ENCODE measurements at regions not wholly inside any gene's neighbourhood (a gene's known extent, or its start where the extent isn't known, plus 50 kb on each side); places are given as distances from the start of the nearest gene placed in this dataset.

DNA sequence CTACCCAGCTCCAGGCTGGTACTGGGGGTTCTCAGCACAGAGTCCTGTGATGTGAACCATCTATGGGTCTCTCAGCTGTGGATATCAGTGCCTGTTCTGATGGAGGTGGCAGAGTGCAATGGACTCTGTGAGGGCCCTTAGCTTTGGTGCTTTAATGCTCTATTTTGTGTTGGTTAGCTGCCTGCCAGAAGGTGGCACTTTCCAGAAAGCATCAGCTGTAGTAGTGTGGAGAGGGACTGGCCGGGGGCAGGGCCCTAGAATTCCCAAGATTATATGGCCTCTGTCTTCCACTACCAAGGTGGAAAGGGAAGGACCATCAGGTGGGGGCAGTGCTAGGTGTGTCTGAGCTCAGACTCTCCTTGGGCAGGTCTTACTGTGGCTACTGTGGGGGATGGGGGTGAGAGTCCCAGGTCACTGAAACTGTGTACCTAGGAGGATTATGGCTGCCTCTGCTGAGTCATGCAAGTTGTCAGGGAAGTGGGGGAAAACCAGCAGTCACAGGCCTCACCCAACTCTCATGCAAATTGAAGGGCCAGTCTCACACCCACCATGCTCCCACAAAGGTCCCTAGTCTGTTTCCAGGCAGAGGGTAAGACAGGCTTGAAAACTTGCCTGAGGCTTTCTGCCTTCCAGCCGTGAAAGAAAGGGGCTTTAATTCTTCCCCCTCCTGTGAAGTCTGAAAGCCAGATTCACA, 878.1 kb downstream of the C12orf50 start:
- no peak for DNase-seq

DNA sequence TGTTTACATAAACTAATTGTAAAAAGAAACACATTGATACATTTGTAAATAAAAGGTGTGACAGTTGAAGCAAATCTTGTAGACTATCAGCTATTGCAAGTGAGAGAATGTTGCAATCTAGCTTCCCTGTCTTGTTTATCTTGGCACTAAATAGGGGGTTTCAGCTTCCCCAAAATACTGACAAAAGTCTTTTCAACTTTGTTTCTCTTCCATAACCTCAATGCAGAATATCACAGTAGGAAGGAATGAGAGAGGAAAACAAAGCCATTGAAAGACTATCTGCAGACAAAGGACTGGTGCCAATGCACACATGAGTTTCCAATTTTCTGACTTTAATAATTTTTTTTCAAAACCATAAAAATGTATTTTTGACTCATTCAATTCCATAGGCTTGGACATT, 886.2 kb upstream of the MGAT4C start:
- no peak for DNase-seq

DNA sequence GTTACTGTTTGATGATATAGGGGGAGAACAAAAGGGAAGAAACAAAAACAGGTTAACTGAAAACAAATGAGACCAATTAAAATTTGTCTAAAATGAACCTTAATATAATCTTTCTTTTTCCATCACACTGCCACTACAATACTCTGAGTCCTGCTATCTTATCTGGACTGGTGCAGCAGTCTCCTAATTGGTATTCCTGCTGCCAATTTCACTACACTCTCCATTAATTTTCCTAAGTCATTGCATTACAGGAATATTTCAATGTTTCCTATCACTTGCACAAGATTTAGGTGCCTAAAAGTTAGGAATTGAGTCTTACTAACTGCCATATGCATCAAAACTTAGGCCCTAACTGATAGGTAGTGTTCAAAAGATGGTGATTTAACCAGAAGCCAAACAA, 884.9 kb upstream of the MGAT4C start:
- no peak for DNase-seq

DNA sequence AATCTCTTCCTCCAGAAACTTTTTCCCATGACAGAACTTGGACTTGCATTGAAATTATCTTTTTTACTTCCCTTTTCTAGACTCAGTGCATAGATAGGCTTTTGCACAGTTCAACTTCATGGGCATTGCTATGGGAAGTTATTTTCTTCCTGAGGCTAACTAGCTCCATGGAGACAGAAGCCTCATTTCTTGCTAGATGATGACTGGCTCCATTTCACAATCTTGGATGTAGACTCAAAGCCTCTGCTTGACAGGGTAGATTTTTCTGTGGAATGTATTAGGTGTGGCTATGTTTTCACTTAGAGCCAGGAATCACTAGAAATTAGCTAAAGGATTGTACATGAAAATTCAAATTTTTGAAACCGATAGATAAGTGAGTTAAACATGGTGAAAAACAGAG, 884.1 kb upstream of the MGAT4C start:
- no peak for DNase-seq

DNA sequence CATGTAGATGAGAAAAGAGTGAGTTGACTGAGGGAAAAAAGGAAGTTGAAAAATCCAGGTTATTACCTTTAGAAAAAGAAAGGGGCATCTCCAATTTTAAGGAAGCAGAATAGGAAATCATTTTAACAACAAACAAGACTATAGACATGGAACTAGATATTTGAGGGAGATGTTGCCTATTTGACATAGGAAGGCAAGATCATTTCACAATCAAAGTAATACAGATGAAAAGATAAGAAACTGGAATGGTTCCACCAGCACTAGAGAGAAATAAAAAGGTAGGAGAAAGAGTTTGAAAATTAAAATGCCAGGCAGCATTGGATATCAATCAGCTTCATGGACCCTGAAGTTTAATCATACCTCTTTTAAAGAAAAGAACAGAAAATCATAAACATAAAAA, 881.0 kb upstream of the MGAT4C start:
- no peak for DNase-seq

DNA sequence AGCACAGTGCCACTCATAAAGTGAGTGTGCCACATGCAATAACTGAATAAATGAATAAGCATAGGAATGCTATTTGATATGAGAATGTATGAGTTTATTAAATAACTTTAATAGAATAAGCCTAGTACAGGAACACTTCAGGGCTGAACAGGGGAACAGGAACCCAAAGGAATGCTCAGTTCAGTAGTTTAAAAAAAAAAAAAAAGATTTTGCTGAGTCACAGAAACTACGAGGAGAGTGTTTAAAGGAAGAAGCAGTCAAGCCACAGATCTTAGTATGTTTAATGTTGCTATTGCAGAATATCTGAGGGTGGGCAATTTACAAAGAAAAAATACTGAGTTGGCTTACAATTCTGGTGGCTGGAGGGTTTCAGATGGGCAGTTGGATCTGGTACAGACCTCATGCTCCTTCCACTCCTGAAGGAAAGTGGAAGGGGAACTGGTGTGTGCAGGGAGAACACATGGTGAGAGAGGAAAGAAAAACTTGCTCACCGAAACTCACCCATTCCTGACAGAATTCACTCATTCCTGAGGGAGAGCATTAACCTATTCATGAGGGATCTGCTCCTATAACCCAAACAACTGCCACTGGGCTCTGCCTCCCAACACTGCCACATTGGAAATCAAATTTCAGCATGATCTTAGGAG, 880.3 kb upstream of the MGAT4C start:
- DNase-seq: no peak

DNA sequence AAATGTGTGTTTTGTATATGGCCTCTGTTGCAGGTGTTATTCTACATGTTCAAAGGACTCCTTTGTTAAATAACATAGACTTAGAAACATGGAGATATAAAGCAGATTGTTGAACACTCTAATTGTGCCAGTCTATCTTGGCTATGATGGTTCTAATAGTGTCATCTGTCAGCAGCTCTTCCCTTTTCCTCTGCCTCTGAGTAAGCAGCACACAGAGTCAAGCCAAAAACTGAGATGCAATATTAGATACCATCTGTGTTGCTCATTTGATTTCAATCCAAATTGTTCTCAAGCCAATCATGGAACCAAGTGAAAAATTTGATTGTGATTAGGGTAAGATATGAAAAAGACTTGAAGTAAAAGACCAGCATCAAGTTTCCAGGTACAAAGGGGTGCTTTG, 871.1 kb upstream of the MGAT4C start:
- DNase-seq: no peak

DNA sequence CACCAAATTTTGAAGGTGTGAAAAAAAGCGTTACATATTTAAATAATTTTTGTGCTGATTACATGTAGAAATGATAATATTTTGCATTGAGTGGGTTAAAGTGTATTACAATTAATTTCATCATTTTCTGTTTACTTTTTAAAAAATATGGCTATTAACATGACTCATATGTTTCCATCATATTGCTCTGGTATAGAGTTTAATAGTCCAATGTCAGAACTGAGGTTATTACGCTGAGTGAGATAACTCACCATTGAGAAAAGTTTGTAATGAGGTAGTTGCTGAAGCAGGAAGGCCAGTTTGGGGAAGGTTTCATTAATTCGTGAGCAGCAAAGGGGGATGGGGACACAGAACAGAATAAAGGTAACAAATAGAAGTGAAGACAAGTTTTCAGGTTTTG, 865.7 kb upstream of the MGAT4C start:
- DNase-seq: no peak

DNA sequence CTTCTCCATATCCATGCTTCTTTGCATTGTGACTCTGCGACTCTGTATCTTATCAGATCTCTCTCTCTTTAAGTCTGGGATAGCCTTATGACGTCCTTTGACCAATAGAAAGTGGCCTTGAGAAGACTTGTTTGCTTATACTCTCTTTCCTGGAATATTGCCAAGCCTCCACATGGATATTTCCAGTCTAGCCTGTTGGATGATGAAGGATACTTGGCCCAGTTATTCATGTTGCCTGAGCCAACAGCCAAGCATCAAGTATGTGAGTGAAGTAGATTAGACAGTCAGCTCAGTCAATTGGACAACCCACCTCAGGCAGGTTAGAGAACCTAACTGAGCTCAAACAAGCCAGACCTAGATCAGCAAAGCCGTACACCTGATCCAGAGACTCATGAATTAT, 864.2 kb upstream of the MGAT4C start:
- no peak for DNase-seq

DNA sequence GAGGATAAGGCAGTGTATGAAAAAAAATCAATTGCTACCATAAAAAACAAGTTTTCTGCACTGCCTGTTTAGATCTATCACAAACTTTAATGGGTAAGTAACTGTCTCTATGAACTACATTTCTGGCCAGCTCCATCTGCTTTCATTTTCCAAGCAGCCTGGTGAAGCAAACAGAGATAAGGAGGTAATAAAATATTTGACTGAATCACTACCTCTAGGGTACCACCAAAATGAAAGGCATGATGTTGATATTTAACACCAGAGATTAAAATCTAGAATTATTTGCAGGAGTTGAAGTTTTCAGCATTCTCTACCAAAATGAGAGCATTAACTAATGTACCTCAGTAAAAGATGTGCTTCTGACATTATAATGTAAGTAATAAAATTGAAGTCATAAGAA, 863.5 kb upstream of the MGAT4C start:
- no peak for DNase-seq

DNA sequence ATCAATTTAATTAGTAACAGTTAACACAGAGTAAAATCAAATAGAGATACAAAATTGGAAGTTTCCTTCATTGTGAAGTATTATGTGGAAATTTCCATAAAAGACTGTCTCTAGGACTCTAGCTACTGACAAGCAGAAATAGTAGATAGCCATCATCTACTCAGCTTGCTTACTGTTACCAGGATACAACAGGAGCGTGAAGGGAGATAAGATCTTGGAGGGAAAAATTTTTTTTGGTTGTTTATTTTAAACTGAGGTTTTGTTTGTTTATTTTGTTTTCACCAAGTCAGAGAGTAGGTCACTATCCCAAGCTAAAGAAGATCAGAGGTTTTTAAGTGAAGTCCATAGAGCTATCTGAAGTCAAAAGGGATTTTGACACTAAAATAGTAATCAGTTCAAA, 861.3 kb upstream of the MGAT4C start:
- DNase-seq: no peak

DNA sequence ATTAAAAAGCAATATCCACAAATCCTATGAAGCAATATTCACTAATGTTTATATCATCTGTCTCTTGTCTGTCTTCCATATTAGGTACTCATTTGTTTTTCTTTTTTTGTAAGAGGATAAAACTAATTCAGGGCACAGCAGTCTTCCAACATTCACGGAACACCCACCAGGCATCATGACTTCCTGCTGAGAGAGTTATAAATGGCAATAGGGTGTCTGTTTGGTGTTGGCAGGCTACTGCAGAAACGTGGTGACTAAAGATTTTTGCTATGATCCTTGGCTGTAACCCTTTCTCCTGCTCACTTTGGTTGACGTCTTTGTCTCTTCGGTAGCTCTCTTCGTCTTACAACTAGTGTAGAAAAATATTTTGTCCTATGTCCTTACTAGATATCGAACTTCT, 860.6 kb upstream of the MGAT4C start:
- no peak for DNase-seq

DNA sequence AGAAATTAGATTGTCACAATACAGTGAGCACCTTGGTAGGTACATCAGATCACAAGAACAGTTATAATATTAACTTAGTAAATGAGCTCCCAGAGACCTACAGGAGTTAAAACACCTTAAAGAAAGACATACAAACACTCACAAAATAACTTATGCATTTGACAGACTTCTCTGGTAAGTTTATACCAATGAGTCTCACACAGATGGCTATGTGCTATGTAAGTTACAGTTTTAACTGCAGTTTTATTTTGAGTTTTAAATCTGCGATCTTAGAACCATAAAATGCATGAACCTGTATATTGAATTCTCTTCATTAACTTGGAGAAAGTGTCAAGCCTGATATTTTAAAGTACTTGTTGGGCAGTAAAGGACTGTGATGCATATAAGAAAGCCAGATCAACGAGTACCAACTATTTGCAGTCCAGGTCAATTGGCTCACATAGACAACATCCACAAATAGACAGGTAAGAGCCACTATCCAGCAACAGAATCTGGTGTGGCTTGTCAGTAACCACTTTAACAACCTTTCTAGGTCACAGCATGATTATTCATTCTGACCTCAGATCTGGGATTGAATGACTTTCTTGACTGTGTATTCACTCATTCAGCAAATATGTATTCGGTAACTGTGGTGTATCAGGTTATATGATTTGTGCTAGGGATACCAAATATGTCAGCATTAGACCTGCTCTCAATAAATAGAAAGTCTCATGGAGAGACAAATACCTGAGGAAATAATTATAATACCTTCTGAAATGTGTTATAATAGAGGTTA, 856.6 kb upstream of the MGAT4C start:
- DNase-seq: no peak

DNA sequence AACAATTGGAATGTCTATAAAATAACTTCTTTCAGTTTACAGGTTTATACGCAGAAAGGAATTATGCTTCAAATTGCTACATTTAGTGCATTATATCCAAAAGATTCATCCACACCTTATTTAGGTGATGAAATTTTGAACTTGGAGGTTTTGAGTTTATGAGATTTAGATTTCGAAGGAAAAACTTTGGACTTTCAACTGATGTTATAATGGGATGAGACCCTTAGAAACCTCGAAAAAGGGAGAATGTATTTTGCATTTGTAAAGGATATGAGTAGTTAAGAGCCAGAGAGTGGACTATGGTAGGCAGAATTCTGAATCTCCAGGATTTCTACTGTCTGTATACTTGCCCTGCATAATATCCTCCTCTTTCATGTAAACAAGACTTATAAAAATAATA, 851.6 kb upstream of the MGAT4C start:
- no peak for DNase-seq

DNA sequence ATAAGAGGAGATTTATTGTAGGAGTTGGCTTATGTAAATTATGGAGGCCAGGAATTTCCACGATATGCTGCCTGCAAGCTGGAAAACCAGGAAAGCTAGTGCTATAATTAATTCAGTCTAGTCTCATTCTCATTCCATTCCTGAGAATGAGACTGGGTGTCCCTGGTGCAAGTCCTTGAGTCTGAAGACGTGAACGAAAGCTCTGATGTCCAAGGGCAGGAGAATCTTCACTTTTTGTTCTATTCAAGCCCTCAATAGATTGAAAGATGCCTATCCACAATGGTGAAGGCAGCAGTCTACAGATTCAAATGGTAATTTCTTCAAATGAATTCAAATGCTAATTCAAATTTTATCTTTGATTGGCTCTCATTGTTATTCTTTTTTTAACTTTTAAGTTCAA, 851.1 kb upstream of the MGAT4C start:
- no peak for DNase-seq

DNA sequence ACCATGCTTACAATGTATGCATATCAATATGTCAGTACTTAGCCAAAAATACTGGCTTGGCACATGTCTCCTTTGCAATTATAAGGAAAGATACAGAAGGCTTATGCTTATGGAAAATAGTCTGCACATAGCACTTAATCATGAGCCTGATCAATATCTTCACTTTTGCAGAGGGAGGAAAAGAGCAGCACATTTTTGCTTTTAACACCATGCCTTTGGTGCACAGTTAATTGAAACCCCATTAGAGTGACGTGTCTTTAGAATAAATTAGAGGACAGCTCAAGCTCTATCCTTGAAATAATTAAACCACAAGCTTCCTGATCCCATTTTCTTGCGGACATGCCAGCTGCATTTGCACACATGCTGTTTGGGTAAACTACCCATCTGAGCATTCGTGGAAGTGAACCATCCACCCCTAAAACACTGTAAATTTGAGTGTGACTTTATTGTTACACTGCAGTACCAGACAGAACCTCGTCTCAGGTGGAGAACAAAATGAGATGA, 839.9 kb upstream of the MGAT4C start:
- DNase-seq: no peak

DNA sequence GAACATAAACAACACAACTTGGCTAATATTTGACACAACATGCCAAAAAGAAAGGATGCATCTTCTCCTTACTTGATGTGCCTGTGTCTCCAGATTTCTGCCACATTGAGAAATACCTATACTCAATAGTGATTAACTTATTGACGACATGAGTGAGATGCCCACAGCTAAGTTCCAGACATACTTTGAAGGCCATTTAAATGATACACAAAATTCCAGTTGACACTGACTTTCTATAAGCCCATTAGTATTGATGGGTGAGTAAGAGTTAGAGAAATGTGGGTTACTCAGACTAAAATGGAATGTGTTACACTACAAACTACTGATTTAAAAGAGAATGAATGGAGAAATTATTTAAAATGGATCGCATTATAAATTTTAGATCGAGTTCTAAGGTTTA, 838.2 kb upstream of the MGAT4C start:
- no peak for DNase-seq

DNA sequence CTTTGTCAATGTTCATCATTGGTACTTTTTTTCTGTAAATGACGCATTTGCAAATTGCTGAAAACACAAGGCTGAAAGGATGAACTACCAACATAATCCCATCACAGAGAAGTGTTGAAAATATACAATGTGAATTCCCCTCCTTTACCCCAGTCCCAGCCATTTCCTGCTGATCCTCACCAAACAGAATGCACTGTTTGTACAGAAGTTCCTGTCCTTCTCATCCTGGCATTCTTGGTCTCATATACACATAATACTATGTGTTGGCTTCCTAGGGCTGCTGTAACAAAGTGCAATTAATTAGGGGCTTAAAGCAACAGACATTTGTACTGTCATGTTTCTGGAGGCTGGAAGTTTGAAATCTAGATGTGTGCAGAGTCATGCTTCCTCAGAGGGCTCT, 836.2 kb upstream of the MGAT4C start:
- DNase-seq: no peak

DNA sequence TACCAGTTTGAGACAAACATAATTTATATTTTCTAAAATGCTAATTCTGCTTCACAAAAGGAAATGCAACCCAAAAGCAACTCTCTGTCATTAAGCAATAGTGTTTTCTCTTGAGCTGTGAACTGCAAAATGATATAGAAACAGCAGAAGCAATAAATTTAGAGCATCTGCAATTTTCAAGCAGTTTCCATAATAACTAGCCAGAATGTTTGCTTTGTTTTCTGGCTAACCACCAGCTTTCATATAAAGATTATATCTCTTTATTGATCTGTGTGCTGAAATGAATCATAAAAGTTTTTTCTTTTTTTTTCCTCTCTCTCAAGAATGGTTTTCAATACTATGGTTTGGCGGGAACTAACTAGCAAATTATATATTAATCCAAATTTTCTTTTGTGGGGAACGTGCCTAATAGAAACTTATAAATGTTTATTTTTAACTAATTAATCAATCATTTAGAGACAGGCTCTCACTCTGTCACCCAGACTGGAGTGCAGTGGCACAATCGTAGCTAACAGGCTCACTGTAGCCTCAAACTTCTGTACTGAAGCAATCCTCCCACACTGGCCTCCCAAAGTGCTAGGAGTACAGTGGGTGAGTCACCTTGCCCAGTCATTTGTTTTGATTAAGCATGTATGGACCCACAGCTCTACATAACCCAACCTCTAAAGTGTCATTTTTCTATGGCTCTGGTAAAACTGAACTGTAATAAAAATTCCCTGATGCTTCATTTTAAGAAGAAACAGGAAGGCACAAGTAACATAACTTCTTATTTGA, 830.1 kb upstream of the MGAT4C start:
- no peak for DNase-seq

DNA sequence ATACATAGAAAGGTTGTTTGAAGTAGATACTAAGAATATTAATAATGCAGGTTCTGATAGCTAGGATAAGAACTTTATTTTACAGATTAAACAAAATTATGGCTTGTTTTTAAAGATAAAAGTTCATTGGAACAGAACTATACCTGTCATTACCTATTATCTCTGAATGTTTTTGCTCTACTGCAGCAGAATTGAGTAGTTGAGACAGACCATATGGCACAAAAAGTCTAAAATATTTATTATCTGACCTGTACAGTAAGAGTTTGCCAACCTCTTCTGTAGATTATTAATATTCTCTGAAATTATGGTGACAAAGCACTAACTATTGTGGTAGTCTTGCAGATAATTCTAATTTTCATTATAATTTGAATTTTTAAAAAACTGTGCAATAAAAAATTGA, 829.1 kb upstream of the MGAT4C start:
- DNase-seq: no peak

DNA sequence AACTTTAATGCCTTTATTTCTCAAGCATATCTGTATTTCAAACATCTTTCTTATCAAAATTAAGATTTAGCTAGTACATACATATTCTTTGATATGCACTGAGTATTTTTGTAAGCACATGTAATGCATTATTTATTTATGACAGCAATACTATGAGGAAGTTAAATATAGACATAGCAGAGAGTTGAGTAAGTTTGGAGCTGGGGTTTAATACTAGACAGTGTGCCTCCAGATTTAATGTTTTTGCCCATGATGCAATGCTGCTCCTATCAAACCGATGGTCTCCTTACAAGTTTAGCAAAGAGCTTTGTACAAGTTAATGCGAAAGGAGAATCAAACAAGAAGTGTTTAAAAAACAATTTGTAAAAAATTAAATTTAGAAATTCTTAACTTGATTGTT, 826.6 kb upstream of the MGAT4C start:
- DNase-seq: no peak

DNA sequence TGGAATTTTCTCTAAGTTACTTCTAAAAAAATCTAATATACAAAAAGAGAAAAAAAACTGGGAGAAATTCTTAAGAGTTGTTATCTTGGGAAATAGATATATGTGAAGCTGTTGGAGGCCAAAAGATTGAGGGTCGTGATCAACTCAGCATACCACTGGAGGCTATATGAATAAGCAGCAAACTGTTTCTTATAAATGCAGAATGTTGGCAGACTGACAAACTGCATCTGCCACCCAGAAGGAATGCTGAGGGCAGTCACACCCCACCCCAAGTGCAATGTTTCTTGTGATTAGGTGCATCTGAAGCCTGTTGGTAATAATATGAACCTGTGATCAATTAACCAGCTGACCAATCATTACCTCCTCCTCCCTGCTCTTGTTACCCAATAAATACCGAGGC, 818.6 kb upstream of the MGAT4C start:
- DNase-seq: no peak

DNA sequence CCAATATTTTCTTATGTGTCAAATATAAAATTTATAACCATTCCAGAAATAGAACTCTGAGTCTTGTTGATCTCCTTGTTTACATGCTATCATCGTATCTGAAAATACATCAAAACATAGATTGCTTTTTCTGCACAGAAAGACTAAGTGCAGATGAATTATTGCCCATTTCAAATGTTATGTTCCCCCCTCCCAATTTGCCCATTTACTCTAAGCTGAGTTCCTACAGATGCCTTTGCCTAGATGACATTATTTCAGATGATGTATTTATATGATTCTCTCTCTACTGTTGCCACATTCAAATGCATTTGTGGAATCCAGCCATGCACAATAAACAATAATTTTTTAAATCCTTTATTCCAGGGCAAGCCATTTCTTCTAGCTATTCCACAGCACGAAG, 810.1 kb upstream of the MGAT4C start:
- DNase-seq: no peak
